ENCODE measurements at regions not wholly inside any gene's neighbourhood (a gene's known extent, or its start where the extent isn't known, plus 50 kb on each side); places are given as distances from the start of the nearest gene placed in this dataset.

DNA sequence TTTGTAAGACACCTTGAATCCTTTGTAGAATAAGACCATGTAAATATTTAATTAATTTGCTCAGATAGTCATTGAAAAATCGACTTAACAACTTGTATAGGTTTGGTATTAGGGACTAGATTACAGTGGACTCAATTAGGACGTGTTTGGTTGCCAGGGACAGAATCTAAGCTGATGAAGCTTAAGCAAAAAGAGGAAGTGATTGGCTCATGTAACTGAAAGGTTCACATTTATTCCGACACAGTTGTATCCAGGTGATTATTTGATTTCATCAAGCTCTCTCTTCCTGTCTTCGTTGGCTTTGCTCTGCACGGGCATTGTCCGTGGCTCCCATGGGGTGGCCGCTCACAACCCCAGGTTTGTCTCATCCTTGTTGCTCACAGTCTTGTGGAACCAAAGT, 146.4 kb downstream of the C11orf91 start:
- Histone ChIP-seq H3K4me1 (replicated peaks in 1 of 2) (no peaks in the 10 kb centered on the region), H3K9me3 (replicated peaks in 1 of 3) (no peaks in the 10 kb centered on the region), H3K27ac (no peak overlapping the region), H3K27me3 (no peaks in the 10 kb centered on the region), H3K4me3 (no peak overlapping the region), H3K36me3 (replicated peaks in 1 of 2) (no peaks in the 10 kb centered on the region)
- WGBS, 4 donors, result 89 to 95% (median 92%) methylated on average over 7 of the region's 7 CpGs
- no peak for DNase-seq
- intact Hi-C loops (cut with DNase I), result no loop called here
- no peak for TF ChIP-seq POLR2A (IDR thresholded peaks at IDR 0.05)
- TF ChIP-seq, protein P1, sequence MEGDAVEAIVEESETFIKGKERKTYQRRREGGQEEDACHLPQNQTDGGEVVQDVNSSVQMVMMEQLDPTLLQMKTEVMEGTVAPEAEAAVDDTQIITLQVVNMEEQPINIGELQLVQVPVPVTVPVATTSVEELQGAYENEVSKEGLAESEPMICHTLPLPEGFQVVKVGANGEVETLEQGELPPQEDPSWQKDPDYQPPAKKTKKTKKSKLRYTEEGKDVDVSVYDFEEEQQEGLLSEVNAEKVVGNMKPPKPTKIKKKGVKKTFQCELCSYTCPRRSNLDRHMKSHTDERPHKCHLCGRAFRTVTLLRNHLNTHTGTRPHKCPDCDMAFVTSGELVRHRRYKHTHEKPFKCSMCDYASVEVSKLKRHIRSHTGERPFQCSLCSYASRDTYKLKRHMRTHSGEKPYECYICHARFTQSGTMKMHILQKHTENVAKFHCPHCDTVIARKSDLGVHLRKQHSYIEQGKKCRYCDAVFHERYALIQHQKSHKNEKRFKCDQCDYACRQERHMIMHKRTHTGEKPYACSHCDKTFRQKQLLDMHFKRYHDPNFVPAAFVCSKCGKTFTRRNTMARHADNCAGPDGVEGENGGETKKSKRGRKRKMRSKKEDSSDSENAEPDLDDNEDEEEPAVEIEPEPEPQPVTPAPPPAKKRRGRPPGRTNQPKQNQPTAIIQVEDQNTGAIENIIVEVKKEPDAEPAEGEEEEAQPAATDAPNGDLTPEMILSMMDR (IDR thresholded peaks at IDR 0.05), result no peak

DNA sequence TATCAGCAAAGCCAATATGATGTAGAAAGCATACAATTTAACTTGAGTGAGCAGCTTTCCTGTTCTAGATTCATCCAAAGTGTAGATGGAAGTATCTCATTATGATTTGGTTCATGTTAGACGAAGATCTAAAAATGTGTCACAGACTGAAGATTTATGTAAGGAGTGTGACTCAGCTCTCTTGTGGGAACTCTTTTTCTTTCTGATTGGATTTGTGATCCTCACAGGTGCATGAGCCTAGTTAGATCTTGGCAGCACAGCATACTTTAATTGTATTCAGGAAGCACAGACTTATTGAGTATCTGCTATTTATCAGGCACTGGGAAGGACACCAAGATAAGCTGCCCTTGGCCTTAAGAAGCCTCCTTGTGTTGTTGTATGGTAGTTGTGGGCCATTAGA, 147.1 kb downstream of the C11orf91 start:
- no peak for DNase-seq
- H3K4me3 ChIP-seq, result no peak overlapping the region
- H3K27me3 ChIP-seq, result no peaks in the 10 kb centered on the region
- no peak overlapping the region for H3K27ac ChIP-seq
- no peaks in the 10 kb centered on the region for H3K4me1 ChIP-seq (replicated peaks in 1 of 2)
- 16 to 39% (median 31%) methylated on average over 1 of the region's 1 CpG for WGBS, 4 donors
- intact Hi-C loops (cut with DNase I), result no loop called here
- no peak for TF ChIP-seq POLR2A (IDR thresholded peaks at IDR 0.05)
- TF ChIP-seq, protein P1 (IDR thresholded peaks at IDR 0.05), result no peak
- H3K9me3 ChIP-seq (replicated peaks in 1 of 3), result no peaks in the 10 kb centered on the region
- no peaks in the 10 kb centered on the region for H3K36me3 ChIP-seq (replicated peaks in 1 of 2)

DNA sequence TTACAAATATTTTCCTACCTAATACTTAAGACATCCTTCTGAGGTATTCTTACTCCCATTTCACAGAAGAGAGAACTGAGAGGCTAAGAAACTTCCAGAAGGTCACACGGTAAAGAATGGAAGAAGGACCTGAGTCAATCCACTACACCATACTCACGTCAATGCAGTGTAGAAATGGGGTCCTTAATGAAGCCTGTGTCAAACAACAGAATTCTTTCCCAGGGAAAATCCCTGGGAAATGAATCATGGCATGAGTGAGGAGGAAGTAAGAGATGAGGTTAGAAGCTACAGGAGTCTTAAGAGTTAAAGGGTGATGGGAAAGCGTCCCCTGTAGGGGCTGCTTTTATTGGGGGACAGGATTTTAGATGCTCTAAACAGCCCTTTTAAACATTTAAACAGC, 147.9 kb downstream of the C11orf91 start:
- H3K4me3 ChIP-seq, result no peak overlapping the region
- 86 to 94% (median 88%) methylated on average over 3 of the region's 3 CpGs for WGBS, 4 donors
- H3K36me3 ChIP-seq (replicated peaks in 1 of 2), result no peaks in the 10 kb centered on the region
- intact Hi-C loops (cut with DNase I), result no loop called here
- H3K9me3 ChIP-seq (replicated peaks in 1 of 3), result no peaks in the 10 kb centered on the region
- H3K4me1 ChIP-seq (replicated peaks in 1 of 2), result no peaks in the 10 kb centered on the region
- H3K27me3 ChIP-seq, result no peaks in the 10 kb centered on the region
- TF ChIP-seq, protein P1 (IDR thresholded peaks at IDR 0.05), result no peak
- no peak for TF ChIP-seq POLR2A (IDR thresholded peaks at IDR 0.05)
- no peak overlapping the region for H3K27ac ChIP-seq
- DNase-seq, result no peak

DNA sequence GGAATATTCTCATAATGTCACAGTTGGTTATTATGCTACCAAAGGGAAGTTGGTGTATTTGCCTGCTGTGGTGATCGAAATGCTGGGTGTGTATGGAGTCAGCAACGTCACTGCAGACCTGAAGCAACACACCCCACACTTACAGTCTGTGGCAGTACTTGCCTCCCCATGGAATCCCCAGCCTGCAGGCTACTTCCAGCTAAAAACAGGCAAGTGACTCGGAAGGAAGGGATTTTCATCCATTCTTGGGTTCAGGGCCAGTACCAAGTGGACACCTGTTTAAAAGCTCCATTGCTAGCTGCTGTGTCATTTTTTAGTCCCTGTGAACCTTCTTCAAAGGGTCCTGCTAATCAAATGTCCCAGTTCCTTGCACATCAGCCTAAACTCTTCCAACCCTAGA, 149.6 kb downstream of the C11orf91 start:
- no peak overlapping the region for H3K27ac ChIP-seq
- no peaks in the 10 kb centered on the region for H3K9me3 ChIP-seq (replicated peaks in 1 of 3)
- intact Hi-C loops (cut with DNase I), result no loop called here
- no peaks in the 10 kb centered on the region for H3K36me3 ChIP-seq (replicated peaks in 1 of 2)
- no peaks in the 10 kb centered on the region for H3K4me1 ChIP-seq (replicated peaks in 1 of 2)
- DNase-seq, result no peak
- H3K27me3 ChIP-seq, result no peaks in the 10 kb centered on the region
- 87 to 95% (median 91%) methylated on average over 3 of the region's 3 CpGs for WGBS, 4 donors
- H3K4me3 ChIP-seq, result no peak overlapping the region
- TF ChIP-seq, protein P1 (IDR thresholded peaks at IDR 0.05), result no peak
- no peak for TF ChIP-seq POLR2A (IDR thresholded peaks at IDR 0.05)

All from adrenal gland (tissue), 9 donors.